DOHH2 (cell line): ENCODE measurements at regions not wholly inside any gene's neighbourhood (a gene's known extent, or its start where the extent isn't known, plus 50 kb on each side); places are given as distances from the start of the nearest gene placed in this dataset.

Experiments
- H3F3A ChIP-seq: fragments of 200-600 bp; sonication (generic), shearing (Covaris generic); 2 replicates; pipeline ENCODE4 v1.6.0; 2016; ENCODE audit warnings: antibody characterized with exemption, mild to moderate bottlenecking; ENCODE audit not compliant: control insufficient read depth, insufficient read depth
- H3K27ac ChIP-seq: fragments of 200-600 bp; sonication (generic); 2 replicates; pipeline ENCODE4 v1.5.1; 2014; ENCODE audit warnings: low read depth, mild to moderate bottlenecking, low read length, moderate library complexity
- H3K27me3 ChIP-seq: fragments of 200-600 bp; sonication (generic); 2 replicates; pipeline ENCODE4 v1.6.1; 2014; ENCODE audit warnings: mild to moderate bottlenecking, low read length, mixed read lengths; ENCODE audit not compliant: control insufficient read depth
- H3K36me3 ChIP-seq: fragments of 200-600 bp; sonication (generic); 2 replicates; pipeline ENCODE4 v1.6.1; 2014; ENCODE audit warnings: mild to moderate bottlenecking, low read length, moderate library complexity, mixed read lengths; ENCODE audit not compliant: control insufficient read depth
- H3K4me1 ChIP-seq: fragments of 200-600 bp; sonication (generic); 2 replicates; pipeline ENCODE4 v1.6.1; 2014; ENCODE audit warnings: mild to moderate bottlenecking, low read length, mixed read lengths; ENCODE audit not compliant: control insufficient read depth
- H3K4me2 ChIP-seq: fragments of 200-600 bp; sonication (generic); 2 replicates; pipeline ENCODE4 v1.6.0; 2014; ENCODE audit warnings: mild to moderate bottlenecking, low read length, moderate library complexity
- H3K4me3 ChIP-seq: fragments of 200-600 bp; sonication (generic); 2 replicates; pipeline ENCODE4 v1.5.1; 2014; ENCODE audit warnings: mild to moderate bottlenecking, low read length, mixed read lengths
- H3K79me2 ChIP-seq: fragments of 200-600 bp; sonication (generic); 2 replicates; pipeline ENCODE4 v1.6.1; 2014; ENCODE audit warnings: mild to moderate bottlenecking, low read length, mixed read lengths; ENCODE audit not compliant: control insufficient read depth
- H3K9me2 ChIP-seq: fragments of 200-600 bp; sonication (generic); replicated peaks from 2 replicates; pipeline ENCODE4 v1.6.1; 2014; ENCODE audit warnings: mild to moderate bottlenecking, low read length, mixed read lengths; ENCODE audit not compliant: control insufficient read depth
- H3K9me3 ChIP-seq: fragments of 200-600 bp; sonication (generic); 2 replicates; pipeline ENCODE4 v1.6.1; 2014; ENCODE audit warnings: antibody characterized with exemption, low read length, mixed read lengths; ENCODE audit not compliant: control insufficient read depth, insufficient read depth
- H4K20me1 ChIP-seq: fragments of 200-600 bp; sonication (generic); 2 replicates; pipeline ENCODE4 v1.6.0; 2014; ENCODE audit warnings: low read depth, mild to moderate bottlenecking, antibody characterized with exemption, low read length, moderate library complexity; ENCODE audit not compliant: control insufficient read depth, insufficient read depth
- CTCF ChIP-seq: fragments of 200-600 bp; sonication (generic); IDR thresholded peaks from one replicate; pipeline ENCODE4 v1.5.1; 2014; ENCODE audit warnings: antibody characterized with exemption, mild to moderate bottlenecking, low read depth, low read length; ENCODE audit not compliant: poor library complexity, severe bottlenecking
- EZH2phosphoT487 ChIP-seq: fragments of 200-600 bp; sonication (generic); IDR thresholded peaks from 2 replicates; pipeline ENCODE4 v1.6.1; 2017; ENCODE audit warnings: borderline replicate concordance, mild to moderate bottlenecking, antibody characterized with exemption, low read length, moderate library complexity, mixed read lengths

GRCh38 chr2:138182250-138182936 is 218.1 kb downstream of the HNMT start:
- Histone ChIP-seq H3K9me2 (no peaks in the 10 kb centered on the region), H3K4me3 (no peak overlapping the region), H3K9me3 (no peaks in the 10 kb centered on the region), H3K27me3 (no peaks in the 10 kb centered on the region), H3K79me2 (no peaks in the 10 kb centered on the region), H3K27ac (no peak overlapping the region), H3F3A (no peaks in the 10 kb centered on the region), H3K36me3 (no peaks in the 10 kb centered on the region), H3K4me2 (no peak overlapping the region), H4K20me1 (no peaks in the 10 kb centered on the region), H3K4me1 (no peaks in the 10 kb centered on the region)
- TF ChIP-seq CTCF: no peak
- TF ChIP-seq EZH2phosphoT487: no peak

GRCh38 chr2:138182937-138183312 is 218.7 kb downstream of the HNMT start:
- H3K4me1 ChIP-seq: no peaks in the 10 kb centered on the region
- no peaks in the 10 kb centered on the region for H3F3A ChIP-seq
- H4K20me1 ChIP-seq: no peaks in the 10 kb centered on the region
- H3K4me3 ChIP-seq: no peak overlapping the region
- H3K27ac ChIP-seq: no peak overlapping the region
- no peaks in the 10 kb centered on the region for H3K79me2 ChIP-seq
- H3K9me2 ChIP-seq: no peaks in the 10 kb centered on the region
- no peak overlapping the region for H3K4me2 ChIP-seq
- no peaks in the 10 kb centered on the region for H3K27me3 ChIP-seq
- no peaks in the 10 kb centered on the region for H3K36me3 ChIP-seq
- H3K9me3 ChIP-seq: no peaks in the 10 kb centered on the region
- TF ChIP-seq EZH2phosphoT487: no peak
- TF ChIP-seq CTCF: no peak

GRCh38 chr2:138183705-138184104 is 219.4 kb downstream of the HNMT start:
- no peaks in the 10 kb centered on the region for H3K9me3 ChIP-seq
- TF ChIP-seq CTCF: no peak
- no peak for TF ChIP-seq EZH2phosphoT487
- H3K27me3 ChIP-seq: no peaks in the 10 kb centered on the region
- no peaks in the 10 kb centered on the region for H3K9me2 ChIP-seq
- no peak overlapping the region for H3K4me3 ChIP-seq
- H3K4me2 ChIP-seq: no peak overlapping the region
- H3K36me3 ChIP-seq: no peaks in the 10 kb centered on the region
- no peaks in the 10 kb centered on the region for H3K4me1 ChIP-seq
- H3F3A ChIP-seq: no peaks in the 10 kb centered on the region
- H4K20me1 ChIP-seq: no peaks in the 10 kb centered on the region
- H3K79me2 ChIP-seq: no peaks in the 10 kb centered on the region
- H3K27ac ChIP-seq: no peak overlapping the region
